Trophoblast cell (in vitro differentiated cells and primary cell): ENCODE measurements at regions not wholly inside any gene's neighbourhood (a gene's known extent, or its start where the extent isn't known, plus 50 kb on each side); places are given as distances from the start of the nearest gene placed in this dataset.
"Not testable (repeated sequence)": the region's sequence is repeated elsewhere in the genome, so short reads cannot be mapped to it uniquely, and the experiment has no call there.

Source experiments
- DNase-seq, 2 donors: peaks; one replicate each; pipeline ENCODE4 v3.0.0-alpha.2; 2016
- H2AFZ ChIP-seq: 2 replicates; pipeline ENCODE4 v1.6.1; 2013; ENCODE audit warnings: low read length, moderate library complexity, mild to moderate bottlenecking; ENCODE audit not compliant: insufficient read depth, poor library complexity
- H2AK5ac ChIP-seq: 2 replicates; pipeline ENCODE4 v1.6.1; 2013; ENCODE audit warnings: mild to moderate bottlenecking, low read length
- H2BK120ac ChIP-seq: 2 replicates; pipeline ENCODE4 v1.6.1; 2013; ENCODE audit warnings: low read length, mild to moderate bottlenecking, moderate library complexity; ENCODE audit not compliant: insufficient read depth, poor library complexity
- H2BK12ac ChIP-seq: 2 replicates; pipeline ENCODE4 v1.6.1; 2013; ENCODE audit warnings: mild to moderate bottlenecking, low read length, moderate library complexity
- H2BK5ac ChIP-seq: 2 replicates; pipeline ENCODE4 v1.6.1; 2013; ENCODE audit warnings: low read length, low read depth, moderate library complexity, mild to moderate bottlenecking; ENCODE audit not compliant: poor library complexity
- H3K14ac ChIP-seq: 2 replicates; pipeline ENCODE4 v1.6.1; 2013; ENCODE audit warnings: mild to moderate bottlenecking, low read length
- H3K18ac ChIP-seq: 2 replicates; pipeline ENCODE4 v1.6.1; 2013; ENCODE audit warnings: mild to moderate bottlenecking, low read length
- H3K23ac ChIP-seq: 2 replicates; pipeline ENCODE4 v1.6.1; 2013; ENCODE audit warnings: low read length
- H3K27ac ChIP-seq: 2 replicates; pipeline ENCODE4 v1.5.1; 2013; ENCODE audit warnings: low read depth, mild to moderate bottlenecking, inconsistent platforms, low read length, moderate library complexity
- H3K27me3 ChIP-seq: 2 replicates; pipeline ENCODE4 v1.6.1; 2013; ENCODE audit warnings: inconsistent platforms, mild to moderate bottlenecking, low read length, moderate library complexity; ENCODE audit not compliant: insufficient read depth
- H3K36me3 ChIP-seq, 2 experiments: 1 replicate in 1 of 2; 2 replicates in 1 of 2; pipeline ENCODE4 v1.6.1; 2013; ENCODE audit warnings: low read length in 2 of 2, mild to moderate bottlenecking in 2 of 2, moderate library complexity in 1 of 2; ENCODE audit not compliant: insufficient read depth in 2 of 2, control insufficient read depth in 1 of 2
- H3K4ac ChIP-seq: 2 replicates; pipeline ENCODE4 v1.6.1; 2013; ENCODE audit warnings: low read depth, mild to moderate bottlenecking, low read length, moderate library complexity
- H3K4me1 ChIP-seq, 2 experiments: 1 replicate in 1 of 2; 2 replicates in 1 of 2; pipeline ENCODE4 v1.6.1; 2013; ENCODE audit warnings: low read length in 2 of 2, mild to moderate bottlenecking in 2 of 2, moderate library complexity in 1 of 2; ENCODE audit not compliant: insufficient read depth in 2 of 2, control insufficient read depth in 1 of 2
- H3K4me2 ChIP-seq: 2 replicates; pipeline ENCODE4 v1.6.1; 2013; ENCODE audit warnings: inconsistent platforms, mild to moderate bottlenecking, low read length, moderate library complexity
- H3K4me3 ChIP-seq: 2 replicates; pipeline ENCODE4 v1.5.1; 2013; ENCODE audit warnings: mild to moderate bottlenecking, low read depth, low read length, inconsistent platforms
- H3K79me1 ChIP-seq: one replicate; pipeline ENCODE4 v1.6.1; 2013; ENCODE audit warnings: low read length
- H3K79me2 ChIP-seq: 2 replicates; pipeline ENCODE4 v1.6.1; 2013; ENCODE audit warnings: low read length, mild to moderate bottlenecking; ENCODE audit not compliant: control insufficient read depth, insufficient read depth, poor library complexity
- H3K9ac ChIP-seq: 2 replicates; pipeline ENCODE4 v1.6.1; 2013; ENCODE audit warnings: mild to moderate bottlenecking, low read length
- H3K9me3 ChIP-seq: 2 replicates; pipeline ENCODE4 v1.6.1; 2013; ENCODE audit warnings: low read depth, mild to moderate bottlenecking, control low read depth, inconsistent platforms, low read length; ENCODE audit not compliant: insufficient read depth
- H4K12ac ChIP-seq: 2 replicates; pipeline ENCODE4 v1.6.1; 2013; ENCODE audit warnings: low read depth, mild to moderate bottlenecking, low read length, moderate library complexity
- H4K8ac ChIP-seq: 2 replicates; pipeline ENCODE4 v1.6.1; 2013; ENCODE audit warnings: low read depth, mild to moderate bottlenecking, low read length, moderate library complexity
- H4K91ac ChIP-seq: one replicate; pipeline ENCODE4 v1.6.1; 2013; ENCODE audit warnings: low read depth, mild to moderate bottlenecking, low read length, moderate library complexity
- WGBS: extraction: QIAGEN DNeasy Blood & Tissue Kit; methylation state at CpG from one replicate; pipeline ENCODE4 v1.1.7; 2013; ENCODE audit warnings: missing lambda C conversion rate; ENCODE audit not compliant: insufficient read length, insufficient coverage; ENCODE audit errors: extremely low coverage; 5-methylcytosine and 5-hydroxymethylcytosine counted together

DNA sequence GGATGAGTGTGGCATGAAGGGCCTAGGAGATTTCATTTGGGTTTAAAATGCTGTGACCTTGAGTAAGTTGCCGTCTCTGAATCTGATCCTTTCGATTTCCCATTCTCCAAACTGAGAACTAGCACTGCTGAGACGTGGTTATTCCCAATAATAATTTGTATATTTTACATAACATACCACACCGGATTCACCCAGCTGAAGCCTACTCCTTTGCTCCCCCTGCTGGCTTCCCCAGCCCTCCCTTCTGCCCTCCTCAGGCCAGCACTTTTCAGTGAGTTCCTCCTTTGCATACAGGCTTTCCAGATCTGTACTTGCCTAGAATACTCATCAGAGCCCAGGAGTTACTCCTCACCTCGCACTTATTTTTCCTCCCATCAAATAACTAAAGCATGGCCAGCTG, 255.1 kb downstream of the OR4F29 start:
- H4K12ac ChIP-seq, DNase-seq, H3K79me2 ChIP-seq, H2BK5ac ChIP-seq, H3K27ac ChIP-seq, H3K18ac ChIP-seq, H3K36me3 ChIP-seq, H2AK5ac ChIP-seq, H3K4me3 ChIP-seq, H3K4me2 ChIP-seq, H4K91ac ChIP-seq, H2BK120ac ChIP-seq, H2AFZ ChIP-seq, H2BK12ac ChIP-seq, H3K4ac ChIP-seq, H3K9me3 ChIP-seq, H3K9ac ChIP-seq, H3K79me1 ChIP-seq, H4K8ac ChIP-seq, H3K14ac ChIP-seq, H3K23ac ChIP-seq, H3K27me3 ChIP-seq, H3K4me1 ChIP-seq: not testable (repeated sequence)
- WGBS: no CpG with 5 or more reads among the region's 5 CpGs

DNA sequence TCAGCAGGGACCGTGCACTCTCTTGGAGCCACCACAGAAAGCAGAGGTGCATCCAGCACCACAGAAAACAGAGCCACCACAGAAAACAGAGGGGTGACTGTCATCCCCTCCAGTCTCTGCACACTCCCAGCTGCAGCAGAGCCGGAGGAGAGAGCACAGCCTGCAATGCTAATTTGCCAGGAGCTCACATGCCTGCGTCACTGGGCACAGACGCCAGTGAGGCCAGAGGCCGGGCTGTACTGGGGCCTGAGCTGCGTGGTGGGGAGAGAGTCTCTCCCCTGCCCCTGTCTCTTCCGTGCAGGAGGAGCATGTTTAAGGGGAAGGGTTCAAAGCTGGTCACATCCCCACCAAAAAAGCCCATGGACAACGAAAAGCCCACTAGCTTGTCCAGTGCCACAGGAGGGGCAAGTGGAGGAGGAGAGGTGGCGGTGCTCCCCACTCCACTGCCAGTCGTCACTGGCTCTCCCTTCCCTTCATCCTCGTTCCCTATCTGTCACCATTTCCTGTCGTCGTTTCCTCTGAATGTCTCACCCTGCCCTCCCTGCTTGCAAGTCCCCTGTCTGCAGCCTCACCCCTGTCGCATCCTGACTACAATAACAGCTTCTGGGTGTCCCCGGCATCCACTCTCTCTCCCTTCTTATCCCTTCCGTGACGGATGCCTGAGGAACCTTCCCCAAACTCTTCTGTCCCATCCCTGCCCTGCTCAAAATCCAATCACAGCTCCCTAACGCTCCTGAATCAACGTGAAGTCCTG, 260.0 kb downstream of the OR4F29 start:
- not testable (repeated sequence) for H3K9ac ChIP-seq, H3K4me2 ChIP-seq, H2BK12ac ChIP-seq, H3K27ac ChIP-seq, H2BK5ac ChIP-seq, H4K91ac ChIP-seq, H3K4ac ChIP-seq, H3K36me3 ChIP-seq, H3K4me3 ChIP-seq, H3K27me3 ChIP-seq, H3K18ac ChIP-seq, H3K79me1 ChIP-seq, DNase-seq, H2AFZ ChIP-seq, H3K4me1 ChIP-seq, H3K79me2 ChIP-seq, H4K12ac ChIP-seq, H2BK120ac ChIP-seq, H3K23ac ChIP-seq, H4K8ac ChIP-seq, H2AK5ac ChIP-seq, H3K9me3 ChIP-seq, H3K14ac ChIP-seq
- WGBS: no CpG with 5 or more reads among the region's 19 CpGs

DNA sequence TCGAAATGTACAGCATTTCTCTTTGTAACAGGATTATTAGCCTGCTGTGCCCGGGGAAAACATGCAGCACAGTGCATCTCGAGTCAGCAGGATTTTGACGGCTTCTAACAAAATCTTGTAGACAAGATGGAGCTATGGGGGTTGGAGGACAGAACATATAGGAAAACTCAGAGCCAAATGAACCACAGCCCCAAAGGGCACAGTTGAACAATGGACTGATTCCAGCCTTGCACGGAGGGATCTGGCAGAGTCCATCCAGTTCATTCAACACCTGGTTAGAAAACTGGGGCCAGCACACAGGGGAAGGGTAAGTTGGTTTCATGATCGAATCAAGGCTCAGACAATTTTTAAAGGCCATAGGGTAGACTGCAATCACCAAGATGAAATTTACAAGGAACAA, 260.8 kb downstream of the OR4F29 start:
- not testable (repeated sequence) for H3K4me3 ChIP-seq, H4K91ac ChIP-seq, H3K14ac ChIP-seq, H2BK5ac ChIP-seq, H3K79me2 ChIP-seq, H2BK120ac ChIP-seq, H3K9me3 ChIP-seq, H2AFZ ChIP-seq, H3K18ac ChIP-seq, H3K36me3 ChIP-seq, H3K79me1 ChIP-seq, H4K8ac ChIP-seq, H2AK5ac ChIP-seq, DNase-seq, H3K27ac ChIP-seq, H3K27me3 ChIP-seq, H2BK12ac ChIP-seq, H3K23ac ChIP-seq, H3K4me2 ChIP-seq, H3K9ac ChIP-seq, H4K12ac ChIP-seq, H3K4me1 ChIP-seq, H3K4ac ChIP-seq
- WGBS: no CpG with 5 or more reads among the region's 6 CpGs

DNA sequence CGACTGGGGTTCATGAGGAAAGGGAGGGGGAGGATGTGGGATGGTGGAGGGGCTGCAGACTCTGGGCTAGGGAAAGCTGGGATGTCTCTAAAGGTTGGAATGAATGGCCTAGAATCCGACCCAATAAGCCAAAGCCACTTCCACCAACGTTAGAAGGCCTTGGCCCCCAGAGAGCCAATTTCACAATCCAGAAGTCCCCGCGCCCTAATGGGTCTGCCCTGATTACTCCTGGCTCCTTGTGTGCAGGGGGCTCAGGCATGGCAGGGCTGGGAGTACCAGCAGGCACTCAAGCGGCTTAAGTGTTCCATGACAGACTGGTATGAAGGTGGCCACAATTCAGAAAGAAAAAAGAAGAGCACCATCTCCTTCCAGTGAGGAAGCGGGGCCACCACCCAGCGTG, 261.6 kb downstream of the OR4F29 start:
- not testable (repeated sequence) for H3K36me3 ChIP-seq, H2BK120ac ChIP-seq, H2AFZ ChIP-seq, H3K4ac ChIP-seq, H3K9ac ChIP-seq, H3K27ac ChIP-seq, H3K4me1 ChIP-seq, H4K12ac ChIP-seq, H3K27me3 ChIP-seq, H3K4me2 ChIP-seq, H3K14ac ChIP-seq, H3K23ac ChIP-seq, H4K8ac ChIP-seq, H3K18ac ChIP-seq, H3K79me1 ChIP-seq, H2AK5ac ChIP-seq, H4K91ac ChIP-seq, H2BK12ac ChIP-seq, H2BK5ac ChIP-seq, H3K9me3 ChIP-seq, H3K4me3 ChIP-seq, DNase-seq, H3K79me2 ChIP-seq
- WGBS: no CpG with 5 or more reads among the region's 8 CpGs
